HG03175 (cell line): ENCODE measurements at regions not wholly inside any gene's neighbourhood (a gene's known extent, or its start where the extent isn't known, plus 50 kb on each side); places are given as distances from the start of the nearest gene placed in this dataset.

Source experiments
- ATAC-seq: cut with Tn5 transposase; IDR thresholded peaks from one replicate; pipeline ENCODE4 v1.9.1; 2021; ENCODE audit warnings: mild to moderate bottlenecking, moderate library complexity; ENCODE audit not compliant: unreplicated experiment

DNA sequence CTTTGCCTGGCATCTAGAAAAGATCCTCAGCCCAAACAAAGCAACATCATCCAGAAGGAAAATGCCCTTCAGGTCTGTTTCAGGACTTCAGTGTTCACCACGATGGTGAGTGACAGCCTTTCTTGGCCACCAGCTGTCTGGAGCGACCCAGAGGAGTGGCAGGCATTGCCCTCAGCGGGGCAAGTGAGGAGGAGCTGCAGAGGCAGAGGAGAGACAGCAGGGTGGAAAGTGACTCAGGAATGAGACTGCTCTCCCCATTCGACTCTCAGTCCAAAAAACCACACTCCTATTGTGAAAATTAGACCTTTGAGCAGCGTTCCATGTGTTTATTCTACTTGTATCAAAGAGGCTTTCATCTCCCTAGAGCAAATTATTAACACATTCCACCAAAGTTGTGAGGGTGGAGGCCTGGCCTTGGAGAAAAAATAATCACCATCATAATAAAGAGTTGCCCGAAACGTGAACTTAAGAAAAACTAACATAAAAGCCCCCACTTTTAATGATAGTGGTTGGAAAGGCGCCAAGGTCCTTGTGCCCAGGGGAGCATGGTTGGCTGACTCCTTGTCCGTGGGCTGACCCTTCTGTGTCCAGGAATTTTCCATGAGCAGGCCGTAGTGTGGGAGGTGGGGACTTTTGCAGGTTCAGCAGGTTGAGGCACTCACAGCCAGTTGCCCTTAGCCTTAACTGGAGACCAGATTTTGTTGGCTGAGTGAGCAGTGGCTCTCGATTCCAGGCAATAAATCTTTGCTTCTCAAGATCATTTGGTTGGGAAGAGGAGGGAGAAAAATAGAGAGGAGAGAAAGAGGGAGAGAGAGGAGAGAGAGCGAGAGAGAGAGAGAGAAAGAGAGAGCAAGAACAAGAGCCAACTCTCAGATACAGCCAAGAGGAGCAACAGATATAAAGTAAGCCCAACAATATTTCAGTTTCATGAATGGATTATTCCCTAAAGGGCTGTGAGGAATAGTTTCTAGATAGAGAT, 125.9 kb upstream of the ANKRD55 start:
- no peak for ATAC-seq

- ATAC-seq = no peak
Observed at GRCh38 chr5:56358046-56358445, 124.9 kb upstream of the ANKRD55 start.

DNA sequence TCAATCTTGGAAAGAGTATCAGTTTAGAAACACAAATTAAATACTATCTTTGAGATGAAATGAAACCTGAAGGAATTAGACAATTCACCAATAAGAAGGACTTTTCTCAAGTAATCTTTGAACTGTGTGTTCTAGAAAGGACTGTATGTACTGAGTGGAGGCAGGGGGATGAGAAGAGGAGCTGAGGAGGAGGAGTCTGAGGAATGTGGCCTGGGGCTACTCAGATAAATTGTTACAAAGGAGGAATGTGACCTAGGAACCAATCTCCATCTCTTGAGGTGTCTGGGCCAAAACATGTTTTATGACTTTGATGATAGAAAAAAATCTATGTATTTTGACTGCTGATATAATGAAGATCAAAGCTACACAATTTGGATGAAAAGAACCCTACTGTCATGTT, 124.3 kb upstream of the ANKRD55 start:
- ATAC-seq = no peak

- ATAC-seq = no peak
Observed at GRCh38 chr5:56356836-56357160, 123.7 kb upstream of the ANKRD55 start.

GRCh38 chr5:56356121-56356835, 123.1 kb upstream of the ANKRD55 start:
- no peak for ATAC-seq

DNA sequence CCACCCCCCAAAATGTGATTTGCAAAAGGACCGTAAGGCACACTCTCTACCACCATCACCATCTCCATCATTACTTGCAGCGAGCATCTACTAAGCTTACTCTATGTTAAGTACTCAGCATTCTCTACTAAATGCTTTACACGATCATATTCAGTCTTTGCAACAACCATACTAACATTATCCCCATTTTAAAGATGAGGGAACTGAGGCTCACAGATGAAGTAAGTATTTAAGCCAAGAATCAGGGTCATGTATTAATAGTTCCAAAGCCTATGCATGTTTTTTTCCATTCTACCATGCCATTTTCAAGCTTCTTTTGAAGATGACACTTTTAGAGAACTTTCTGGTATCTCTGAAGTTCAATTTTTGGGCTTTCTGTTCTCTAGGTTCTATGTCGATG, 121.7 kb upstream of the ANKRD55 start:
- no peak for ATAC-seq

GRCh38 chr5:56352808-56353590, 119.9 kb upstream of the ANKRD55 start:
- ATAC-seq = no peak

DNA sequence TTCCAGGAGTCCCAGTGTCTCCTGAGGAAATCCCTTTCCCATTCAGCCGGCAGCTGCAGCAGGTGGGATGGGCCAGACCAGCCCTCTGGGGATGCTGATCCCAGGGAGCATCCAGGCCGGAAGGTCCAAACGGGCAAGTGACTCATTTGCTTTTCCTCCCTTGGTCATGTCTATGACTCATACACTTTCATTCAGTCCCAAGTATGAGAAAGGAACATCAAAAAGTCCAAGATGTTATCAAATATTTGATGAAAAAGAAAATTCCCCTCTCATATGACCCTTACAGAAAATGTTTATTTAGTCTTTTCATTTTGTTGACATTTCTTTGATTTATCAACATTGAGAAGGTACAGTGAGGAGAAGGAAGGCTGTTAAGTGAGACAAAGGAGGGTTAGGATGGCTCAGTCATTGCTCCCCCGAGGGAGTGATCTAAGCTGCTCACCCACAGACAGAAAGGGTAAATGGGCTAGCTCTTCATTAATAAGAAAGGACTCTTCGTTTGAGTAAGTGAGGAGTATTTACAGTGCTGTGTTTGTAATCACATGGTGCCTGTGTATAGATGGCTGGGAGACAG, 117.6 kb upstream of the ANKRD55 start:
- no peak for ATAC-seq

DNA sequence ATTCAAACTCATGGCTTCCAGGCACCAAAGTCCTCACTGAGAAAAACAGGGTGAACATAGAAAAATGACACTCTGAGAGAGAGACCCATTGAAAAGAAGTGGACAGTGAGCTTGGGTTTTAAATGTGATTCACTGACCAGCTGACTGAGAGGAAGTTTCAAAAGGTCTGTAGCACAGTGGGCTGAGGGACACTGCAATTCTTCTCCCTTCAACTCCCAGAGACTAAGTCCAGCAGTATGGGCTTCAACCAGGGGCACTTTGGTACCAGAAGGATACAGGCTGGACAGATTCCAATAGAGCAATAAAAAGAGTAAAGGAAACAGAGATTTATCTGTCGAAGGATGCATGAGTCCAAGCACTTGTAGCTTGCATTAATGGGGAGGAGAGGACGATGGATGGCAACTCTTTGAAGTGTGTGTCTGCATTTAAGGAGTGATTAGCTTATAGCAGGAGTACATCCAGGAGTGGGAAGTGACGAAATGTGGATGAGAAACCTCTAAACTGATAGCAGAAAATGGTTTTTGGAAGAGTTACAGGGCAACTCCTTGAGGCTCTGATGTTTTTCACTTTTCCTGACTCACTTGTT, 117.0 kb upstream of the ANKRD55 start:
- no peak for ATAC-seq

- ATAC-seq = no peak
Observed at GRCh38 chr5:56349461-56349860, 116.3 kb upstream of the ANKRD55 start.

GRCh38 chr5:56346741-56347535, 113.8 kb upstream of the ANKRD55 start:
- no peak for ATAC-seq

DNA sequence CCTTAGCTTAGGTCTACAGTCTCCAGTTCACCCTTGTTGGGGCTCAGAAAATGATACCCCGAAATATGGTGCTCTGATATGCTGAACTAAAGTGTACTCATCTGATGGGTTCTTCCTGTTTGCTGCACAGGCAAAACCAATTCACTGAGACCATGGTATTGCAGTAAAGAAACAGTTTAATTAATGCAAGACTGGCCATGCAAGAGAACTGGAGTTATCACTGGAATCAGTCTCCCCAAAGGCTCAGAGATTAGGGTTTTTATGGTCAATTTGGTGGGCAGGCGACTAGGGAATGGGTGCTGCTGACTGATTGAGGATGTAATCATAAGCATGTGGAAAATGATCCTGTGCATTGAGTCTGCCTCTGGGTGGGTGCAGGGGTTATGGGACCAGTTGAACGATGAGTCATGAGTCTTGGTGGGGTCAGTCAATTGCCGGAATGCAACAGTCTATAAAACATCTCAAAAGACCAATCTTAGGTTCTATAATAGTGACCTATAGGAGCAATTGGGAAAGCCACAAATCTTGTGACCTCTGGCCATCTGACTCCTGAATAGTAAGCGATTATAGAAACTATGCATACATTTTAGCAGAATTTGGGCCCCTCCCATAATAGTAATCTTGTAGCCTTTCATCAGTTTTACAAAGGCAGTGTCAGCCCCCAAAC, 113.0 kb upstream of the ANKRD55 start:
- no peak for ATAC-seq

- no peak for ATAC-seq
Observed at GRCh38 chr5:56345352-56345751, 112.2 kb upstream of the ANKRD55 start.

DNA sequence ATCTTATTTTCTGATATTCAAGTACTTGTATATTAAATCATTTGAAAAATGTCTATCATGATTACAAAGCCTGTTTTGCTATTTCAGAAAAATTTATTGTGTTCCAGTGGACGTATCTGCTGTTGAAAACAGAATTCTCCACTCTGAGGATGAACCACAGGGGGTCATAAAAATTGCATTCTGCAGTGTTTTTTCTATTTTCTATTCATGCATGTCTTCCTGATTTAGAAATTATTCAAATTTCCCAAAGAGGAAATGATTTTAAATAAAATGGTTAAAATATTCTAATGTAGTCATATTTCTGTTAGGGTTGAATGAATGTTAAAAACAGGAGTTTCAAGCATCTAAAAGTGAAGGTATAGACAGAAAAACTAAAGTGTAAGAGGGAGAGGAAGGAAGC, 111.5 kb upstream of the ANKRD55 start:
- ATAC-seq = no peak

DNA sequence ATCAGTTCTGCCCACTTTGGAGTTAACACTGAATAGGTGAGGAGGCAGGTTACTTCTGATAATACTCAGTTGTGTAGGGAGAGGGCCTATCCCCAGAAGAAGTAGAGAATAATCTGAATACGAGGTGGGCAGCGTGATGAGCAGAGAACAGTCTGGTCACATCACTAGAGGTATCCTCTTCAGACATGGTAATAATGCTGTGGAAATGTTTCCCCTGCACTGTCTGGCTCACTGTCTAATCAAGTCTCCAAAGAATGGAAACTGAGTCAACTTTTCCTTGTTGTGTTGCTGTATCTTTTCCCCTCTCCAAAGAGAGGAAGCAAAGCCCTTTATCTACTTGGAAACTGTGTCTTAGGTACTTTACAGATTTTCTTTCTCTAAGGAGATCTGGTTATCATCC, 110.9 kb upstream of the ANKRD55 start:
- ATAC-seq = no peak

- no peak for ATAC-seq
Observed at GRCh38 chr5:56342616-56343015, 109.5 kb upstream of the ANKRD55 start.

DNA sequence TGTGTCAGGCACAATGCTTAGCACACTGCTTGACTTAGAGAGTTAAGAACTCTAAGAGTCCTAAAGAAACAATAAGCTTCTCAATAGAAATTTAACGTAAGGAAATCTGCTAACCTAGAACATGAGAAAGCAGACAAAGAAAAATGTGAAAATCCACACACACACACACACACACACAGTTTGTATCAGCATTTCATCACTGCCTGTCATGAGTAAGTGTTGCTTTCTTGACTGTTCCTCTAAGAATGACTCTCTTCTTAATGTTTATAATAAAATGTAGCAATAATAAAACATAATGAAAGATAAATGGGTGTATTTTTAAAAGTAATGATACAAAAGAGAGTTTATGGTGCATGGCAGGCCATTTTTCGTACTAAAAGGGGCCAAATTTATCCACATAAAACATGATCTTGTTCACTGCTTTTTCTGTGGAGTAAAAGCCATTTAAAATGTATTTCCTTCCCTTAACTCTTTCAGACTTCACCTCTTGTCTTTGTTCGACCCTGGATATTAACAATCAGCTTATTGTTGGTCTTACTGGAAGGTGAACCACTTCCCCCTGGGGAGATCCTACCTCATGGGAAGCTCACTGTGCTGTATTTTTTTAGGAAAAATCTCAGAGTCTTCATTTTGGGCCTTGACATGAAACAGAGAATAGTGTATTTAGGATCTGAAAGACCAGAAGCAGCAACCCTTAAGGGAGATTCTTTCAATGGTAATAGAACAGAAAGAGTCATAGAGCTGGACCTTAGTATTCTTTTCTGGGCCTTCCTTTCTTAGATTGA, 107.3 kb upstream of the ANKRD55 start:
- ATAC-seq = no peak

GRCh38 chr5:56339732-56340131, 106.6 kb upstream of the ANKRD55 start:
- ATAC-seq = no peak
